ENCODE measurements at regions not wholly inside any gene's neighbourhood (a gene's known extent, or its start where the extent isn't known, plus 50 kb on each side); places are given as distances from the start of the nearest gene placed in this dataset.

- no peak for TF ChIP-seq ZNF274 (IDR thresholded peaks at IDR 0.05; ENCODE audit: low read depth, low read length)
- TF ChIP-seq YY1 (IDR thresholded peaks at IDR 0.05; ENCODE audit: insufficient read depth, insufficient read length) = no peak
- TF ChIP-seq SUZ12 (IDR thresholded peaks at IDR 0.05; ENCODE audit: extremely low read depth, insufficient read depth, insufficient read length) = no peak
Observed at GRCh38 chr10:78992333-78992732, 76.4 kb upstream of the ZMIZ1 start.
